Mesodermal cell (in vitro differentiated cells): ENCODE measurements at regions not wholly inside any gene's neighbourhood (a gene's known extent, or its start where the extent isn't known, plus 50 kb on each side); places are given as distances from the start of the nearest gene placed in this dataset.

Experiments
- H3K27ac ChIP-seq: 2 replicates; pipeline ENCODE4 v1.7.0; 2013; ENCODE audit warnings: mild to moderate bottlenecking, low read depth, low read length, moderate library complexity; ENCODE audit not compliant: severe bottlenecking
- H3K36me3 ChIP-seq: 2 replicates; pipeline ENCODE4 v1.7.1; 2013; ENCODE audit warnings: mild to moderate bottlenecking, low read length, moderate library complexity; ENCODE audit not compliant: control insufficient read depth, insufficient read depth
- H3K4me1 ChIP-seq: one replicate; pipeline ENCODE4 v1.7.1; 2013; ENCODE audit warnings: mild to moderate bottlenecking, low read length; ENCODE audit not compliant: insufficient read depth, control insufficient read depth, poor library complexity, severe bottlenecking
- H3K4me3 ChIP-seq: 2 replicates; pipeline ENCODE4 v1.7.0; 2013; ENCODE audit warnings: low read length, control low read depth, mild to moderate bottlenecking; ENCODE audit not compliant: insufficient read depth, poor library complexity, severe bottlenecking; ENCODE audit errors: extremely low read depth
- H3K9me3 ChIP-seq: 2 replicates; pipeline ENCODE4 v1.7.1; 2013; ENCODE audit warnings: mild to moderate bottlenecking, low read length, moderate library complexity; ENCODE audit not compliant: control insufficient read depth
- WGBS, 2 experiments: methylation state at CpG; one replicate each; pipeline ENCODE4 v1.1.5; 2013; ENCODE audit warnings: missing lambda C conversion rate in 2 of 2; ENCODE audit not compliant: insufficient coverage in 2 of 2; 5-methylcytosine and 5-hydroxymethylcytosine counted together

DNA sequence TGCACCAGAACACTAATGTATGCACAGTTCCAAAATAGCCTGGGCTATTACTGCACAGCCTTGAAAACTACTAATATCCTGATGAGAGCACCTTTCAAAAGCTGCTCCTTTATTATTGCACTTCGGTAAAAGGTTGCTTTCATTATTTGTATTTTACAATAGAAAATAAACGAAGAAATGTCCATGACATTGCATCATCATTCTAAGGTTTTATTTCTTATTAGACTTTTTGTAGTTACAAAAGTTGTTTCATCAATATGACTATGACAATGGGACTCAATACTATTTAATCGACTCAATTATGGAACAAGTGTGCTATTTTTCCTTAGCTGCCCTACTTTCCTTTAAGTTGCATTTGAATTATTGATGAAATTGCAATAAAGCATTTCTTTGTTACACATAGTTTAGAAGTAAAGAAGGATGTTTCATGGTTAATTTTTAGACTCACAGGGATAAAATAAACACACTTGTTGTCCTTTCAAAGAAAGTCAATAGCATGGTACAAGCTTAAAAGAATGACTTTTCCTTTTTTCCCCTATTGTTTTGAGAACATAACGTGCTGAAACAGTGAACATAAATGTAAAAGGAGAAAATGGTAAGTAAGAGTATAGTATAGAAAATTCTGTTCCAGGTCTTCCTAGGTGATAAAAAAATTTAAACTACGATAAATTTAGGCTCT lies 407.6 kb downstream of the BCAT1 start:
- no peak overlapping the region for H3K27ac ChIP-seq
- WGBS, 2 experiments, result 77% methylated on average over 2 of the region's 5 CpGs; no CpG with 5 or more reads in 1 of the 2 experiments
- H3K9me3 ChIP-seq, result no peaks in the 10 kb centered on the region
- no peak overlapping the region for H3K4me3 ChIP-seq
- H3K4me1 ChIP-seq, result peaks cover 7% of the 10 kb centered on the region
- no peaks in the 10 kb centered on the region for H3K36me3 ChIP-seq

GRCh38 chr12:24539646-24540045 lies 409.3 kb downstream of the BCAT1 start:
- no peaks in the 10 kb centered on the region for H3K36me3 ChIP-seq
- H3K4me3 ChIP-seq, result no peak overlapping the region
- 100% methylated on average over 1 of the region's 3 CpGs; no CpG with 5 or more reads in 1 of the 2 experiments for whole genome bisulfite sequencing, 2 experiments
- no peaks in the 10 kb centered on the region for H3K9me3 ChIP-seq
- H3K27ac ChIP-seq, result no peak overlapping the region
- H3K4me1 ChIP-seq, result peaks cover 7% of the 10 kb centered on the region

- Histone ChIP-seq H3K4me1 (peaks cover 7% of the 10 kb centered on the region), H3K4me3 (no peak overlapping the region), H3K27ac (peak overlapping the region; percentile 51), H3K36me3 (no peaks in the 10 kb centered on the region), H3K9me3 (no peaks in the 10 kb centered on the region)
- WGBS, 2 experiments, result 82 to 97% methylated on average over 2 of the region's 3 CpGs
Measured at GRCh38 chr12:24537083-24537860, 411.6 kb downstream of the BCAT1 start.

GRCh38 chr12:24535334-24536069 lies 413.4 kb downstream of the BCAT1 start:
- Histone ChIP-seq H3K36me3 (no peaks in the 10 kb centered on the region), H3K4me1 (peaks cover 7% of the 10 kb centered on the region), H3K4me3 (no peak overlapping the region), H3K27ac (no peak overlapping the region), H3K9me3 (no peaks in the 10 kb centered on the region)
- WGBS, 2 experiments, result 97% methylated on average over 3 of the region's 6 CpGs; no CpG with 5 or more reads in 1 of the 2 experiments

DNA sequence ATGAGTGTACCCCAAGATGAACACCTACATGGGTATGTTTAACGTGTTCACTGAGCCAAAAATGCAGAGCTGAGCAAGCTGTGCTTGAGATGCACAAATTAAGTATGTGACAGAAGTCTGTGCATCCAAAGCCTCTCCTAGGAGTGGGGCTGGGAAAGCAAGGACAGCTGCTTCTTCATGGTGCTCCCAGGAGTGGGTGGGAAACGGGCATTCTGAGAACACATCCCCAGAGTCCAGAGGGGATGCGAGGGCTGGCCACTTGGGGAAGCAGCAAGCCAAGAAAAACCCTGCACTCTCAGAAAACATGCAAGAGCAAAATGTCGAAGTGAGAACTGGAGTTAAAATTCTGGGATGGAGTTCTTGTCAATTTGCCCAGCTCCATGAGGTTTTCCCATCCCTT lies 414.3 kb downstream of the BCAT1 start:
- Histone ChIP-seq H3K9me3 (no peaks in the 10 kb centered on the region), H3K27ac (no peak overlapping the region), H3K4me1 (peaks cover 7% of the 10 kb centered on the region), H3K4me3 (no peak overlapping the region), H3K36me3 (no peaks in the 10 kb centered on the region)
- WGBS, 2 experiments, result 90 to 100% methylated on average over 2 to 4 of the region's 4 CpGs

DNA sequence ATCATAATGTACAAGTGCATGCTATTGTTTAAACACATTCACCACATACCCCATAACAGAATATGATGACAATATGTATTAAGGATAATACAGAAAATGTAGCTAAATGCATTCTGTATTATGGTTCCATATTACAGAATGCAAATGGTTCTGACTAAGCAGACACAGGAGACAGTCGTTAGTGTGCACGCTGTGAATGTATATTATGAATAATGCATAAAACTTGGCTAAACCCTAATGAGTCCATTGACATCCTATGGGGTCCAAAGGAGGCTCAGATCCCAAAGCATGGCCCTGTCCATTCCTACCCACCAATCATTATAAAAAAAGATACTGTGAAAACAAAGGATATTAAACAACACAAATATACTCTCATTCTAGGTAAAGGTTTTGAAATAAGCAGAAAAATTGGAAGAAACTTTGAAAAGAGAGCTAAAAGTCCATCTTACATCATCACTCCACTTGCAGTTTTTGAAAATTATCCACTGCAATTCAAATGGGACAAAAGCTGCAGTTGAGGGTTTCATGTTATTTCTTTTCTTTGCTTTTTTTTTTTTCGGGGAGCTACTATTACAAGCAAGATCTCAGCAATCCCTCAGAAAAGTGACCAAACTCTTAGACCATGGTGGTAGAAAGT lies 415.1 kb downstream of the BCAT1 start:
- no peaks in the 10 kb centered on the region for H3K36me3 ChIP-seq
- WGBS, 2 experiments, result no CpG with 5 or more reads among the region's 3 CpGs
- H3K4me1 ChIP-seq, result peaks cover 7% of the 10 kb centered on the region

GRCh38 chr12:24530689-24531088 lies 418.2 kb downstream of the BCAT1 start:
- no CpG with 5 or more reads among the region's 2 CpGs for WGBS, 2 experiments
- no peak overlapping the region for H3K4me3 ChIP-seq
- no peaks in the 10 kb centered on the region for H3K9me3 ChIP-seq
- H3K36me3 ChIP-seq, result no peaks in the 10 kb centered on the region
- no peak overlapping the region for H3K27ac ChIP-seq
- H3K4me1 ChIP-seq, result no peaks in the 10 kb centered on the region

More for the DNA sequence above, 415.1 kb downstream of the BCAT1 start:
- Histone ChIP-seq H3K27ac (no peak overlapping the region), H3K4me3 (no peak overlapping the region), H3K9me3 (no peaks in the 10 kb centered on the region)

GRCh38 chr12:24527102-24527501 lies 421.8 kb downstream of the BCAT1 start:
- Histone ChIP-seq H3K4me3 (no peak overlapping the region), H3K36me3 (no peaks in the 10 kb centered on the region), H3K9me3 (no peaks in the 10 kb centered on the region), H3K4me1 (no peaks in the 10 kb centered on the region), H3K27ac (no peak overlapping the region)

DNA sequence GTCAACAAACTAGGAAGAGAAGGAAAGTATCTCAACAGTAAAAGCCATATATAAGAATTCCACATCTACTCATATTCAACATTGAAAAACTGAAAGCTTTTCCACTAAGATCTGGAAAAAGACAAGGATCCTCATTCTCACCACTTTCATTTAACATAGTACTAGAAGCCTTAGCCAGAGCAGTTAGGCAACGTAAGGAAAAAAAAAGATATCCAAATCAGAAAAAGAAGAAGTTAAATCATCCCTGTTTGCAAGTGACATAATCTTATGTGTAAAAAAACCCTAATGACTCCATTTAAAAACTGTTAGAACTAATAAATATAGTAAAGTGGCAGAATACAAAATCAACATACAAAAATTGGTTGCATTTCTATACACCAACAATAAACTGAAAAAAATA lies 426.2 kb downstream of the BCAT1 start:
- Histone ChIP-seq H3K4me1 (no peaks in the 10 kb centered on the region), H3K4me3 (no peak overlapping the region), H3K9me3 (peaks cover 8% of the 10 kb centered on the region), H3K27ac (no peak overlapping the region), H3K36me3 (no peaks in the 10 kb centered on the region)
- no CpG with 5 or more reads among the region's 1 CpG for WGBS, 2 experiments

GRCh38 chr12:24519759-24520158 lies 429.1 kb downstream of the BCAT1 start:
- WGBS, 2 experiments, result 100% methylated on average over 1 of the region's 1 CpG; no CpG with 5 or more reads in 1 of the 2 experiments
- Histone ChIP-seq H3K9me3 (peaks cover 8% of the 10 kb centered on the region), H3K4me3 (no peak overlapping the region), H3K36me3 (no peaks in the 10 kb centered on the region), H3K27ac (no peak overlapping the region), H3K4me1 (no peaks in the 10 kb centered on the region)
